ENCODE measurements at regions not wholly inside any gene's neighbourhood (a gene's known extent, or its start where the extent isn't known, plus 50 kb on each side); places are given as distances from the start of the nearest gene placed in this dataset.

DNA sequence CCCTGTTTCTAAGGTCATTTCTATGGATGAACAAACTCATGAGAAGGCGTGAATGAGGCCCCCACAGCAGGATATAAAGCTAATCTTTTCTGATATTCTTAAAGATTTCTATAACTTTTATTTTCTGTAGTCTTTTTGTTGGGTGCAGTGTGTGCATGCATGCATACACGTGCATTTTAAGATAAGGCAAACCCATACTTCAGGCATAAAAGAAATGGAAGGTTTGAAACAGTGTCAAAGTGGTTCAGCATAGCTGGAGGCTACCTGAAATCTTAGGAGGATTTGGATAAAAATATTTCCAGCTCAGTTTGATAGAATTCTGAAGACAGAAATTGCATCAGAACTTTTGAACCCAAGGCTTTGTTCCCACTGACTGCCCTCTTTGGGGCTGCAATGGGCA lies 119.7 kb downstream of the PDHA2 start:
- TF ChIP-seq, protein P1, sequence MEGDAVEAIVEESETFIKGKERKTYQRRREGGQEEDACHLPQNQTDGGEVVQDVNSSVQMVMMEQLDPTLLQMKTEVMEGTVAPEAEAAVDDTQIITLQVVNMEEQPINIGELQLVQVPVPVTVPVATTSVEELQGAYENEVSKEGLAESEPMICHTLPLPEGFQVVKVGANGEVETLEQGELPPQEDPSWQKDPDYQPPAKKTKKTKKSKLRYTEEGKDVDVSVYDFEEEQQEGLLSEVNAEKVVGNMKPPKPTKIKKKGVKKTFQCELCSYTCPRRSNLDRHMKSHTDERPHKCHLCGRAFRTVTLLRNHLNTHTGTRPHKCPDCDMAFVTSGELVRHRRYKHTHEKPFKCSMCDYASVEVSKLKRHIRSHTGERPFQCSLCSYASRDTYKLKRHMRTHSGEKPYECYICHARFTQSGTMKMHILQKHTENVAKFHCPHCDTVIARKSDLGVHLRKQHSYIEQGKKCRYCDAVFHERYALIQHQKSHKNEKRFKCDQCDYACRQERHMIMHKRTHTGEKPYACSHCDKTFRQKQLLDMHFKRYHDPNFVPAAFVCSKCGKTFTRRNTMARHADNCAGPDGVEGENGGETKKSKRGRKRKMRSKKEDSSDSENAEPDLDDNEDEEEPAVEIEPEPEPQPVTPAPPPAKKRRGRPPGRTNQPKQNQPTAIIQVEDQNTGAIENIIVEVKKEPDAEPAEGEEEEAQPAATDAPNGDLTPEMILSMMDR (IDR thresholded peaks at IDR 0.05; ENCODE audit: insufficient read depth, low read depth, low read length): no peak
- no peak for TF ChIP-seq EZH2 (IDR thresholded peaks at IDR 0.05; ENCODE audit: insufficient read depth, low read length)
